GM19467 (cell line): ENCODE measurements at regions not wholly inside any gene's neighbourhood (a gene's known extent, or its start where the extent isn't known, plus 50 kb on each side); places are given as distances from the start of the nearest gene placed in this dataset.

Experiments
- ATAC-seq: cut with Tn5 transposase; IDR thresholded peaks from one replicate; pipeline ENCODE4 v1.9.1; 2021; ENCODE audit warnings: mild to moderate bottlenecking, moderate library complexity; ENCODE audit not compliant: unreplicated experiment

GRCh38 chr16:47973552-47973951, 182.2 kb downstream of the ABCC12 start:
- no peak for ATAC-seq

DNA sequence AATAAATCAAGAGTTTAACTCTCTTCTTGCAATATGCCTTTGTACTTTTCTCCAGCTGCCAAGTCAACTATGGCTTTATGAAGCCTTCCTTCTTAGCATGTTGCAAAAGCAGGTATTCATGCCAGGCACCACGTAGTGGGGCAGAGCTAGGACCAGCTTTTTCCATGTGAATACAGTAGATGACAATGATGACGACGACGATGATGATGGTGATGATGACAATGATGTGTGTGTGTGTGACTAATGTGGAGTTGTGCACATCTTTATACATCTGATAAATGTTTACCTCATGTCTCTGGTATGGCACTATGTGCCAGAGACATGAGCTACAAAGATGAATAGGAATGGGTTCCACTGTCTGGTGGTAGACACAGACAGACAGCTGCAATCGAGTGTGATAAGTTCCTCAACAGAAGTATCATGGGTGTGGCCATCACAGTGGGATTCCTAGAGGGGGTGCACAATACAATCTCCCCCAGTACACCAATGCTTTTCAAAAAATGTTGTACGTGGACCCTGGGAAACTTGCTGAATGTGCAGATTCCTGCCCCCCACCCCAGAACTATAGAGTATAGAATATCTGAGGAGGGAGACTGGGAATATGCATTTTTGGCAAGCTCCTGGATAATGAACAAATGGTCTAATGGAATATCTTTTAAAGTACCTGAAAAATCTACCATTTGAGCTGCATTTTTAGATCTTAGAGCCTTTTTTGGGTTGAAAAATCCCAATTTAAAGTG, 183.4 kb downstream of the ABCC12 start:
- no peak for ATAC-seq

DNA sequence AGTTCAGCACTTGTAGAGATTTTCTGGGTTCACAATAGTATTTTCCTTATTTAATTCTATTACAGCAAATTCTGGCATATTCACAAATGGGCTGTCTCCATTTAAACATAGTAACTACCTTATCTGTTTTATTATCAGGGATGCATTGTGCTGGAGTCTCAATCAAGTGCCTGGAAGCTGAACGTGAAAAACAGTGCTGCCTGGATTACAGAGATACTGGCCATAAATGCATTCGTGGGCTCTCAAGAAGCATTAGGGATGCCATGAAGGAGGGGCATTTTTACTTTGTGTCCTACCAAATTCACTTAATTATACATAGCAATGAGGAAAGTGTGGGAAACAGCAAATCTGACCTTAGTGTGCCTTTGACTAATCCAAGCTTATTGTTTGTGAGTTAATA, 184.6 kb downstream of the ABCC12 start:
- ATAC-seq, result no peak

GRCh38 chr16:47970291-47970931, 185.4 kb downstream of the ABCC12 start:
- ATAC-seq, result no peak

DNA sequence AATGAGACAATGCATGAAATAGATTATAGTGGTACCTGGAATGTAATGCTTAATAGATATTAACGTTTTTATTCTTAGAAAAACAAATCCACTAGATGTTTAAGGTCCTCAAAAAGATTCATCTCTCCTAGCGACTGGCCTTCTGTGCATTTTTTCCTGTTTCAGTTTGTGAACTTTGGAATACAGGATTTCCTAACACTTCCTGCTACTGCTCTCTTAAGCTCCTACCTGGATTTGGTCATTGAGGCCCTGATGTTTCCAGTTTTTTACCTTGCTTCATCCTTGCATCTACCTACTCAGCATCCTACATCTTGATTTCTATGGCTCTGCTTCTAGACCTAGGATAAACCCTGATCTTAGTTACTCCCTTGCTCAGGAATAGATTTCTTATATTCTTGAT, 188.4 kb downstream of the ABCC12 start:
- ATAC-seq, result no peak

- no peak for ATAC-seq
These were observed 189.5 kb downstream of the ABCC12 start for GRCh38 chr16:47966325-47966724.

DNA sequence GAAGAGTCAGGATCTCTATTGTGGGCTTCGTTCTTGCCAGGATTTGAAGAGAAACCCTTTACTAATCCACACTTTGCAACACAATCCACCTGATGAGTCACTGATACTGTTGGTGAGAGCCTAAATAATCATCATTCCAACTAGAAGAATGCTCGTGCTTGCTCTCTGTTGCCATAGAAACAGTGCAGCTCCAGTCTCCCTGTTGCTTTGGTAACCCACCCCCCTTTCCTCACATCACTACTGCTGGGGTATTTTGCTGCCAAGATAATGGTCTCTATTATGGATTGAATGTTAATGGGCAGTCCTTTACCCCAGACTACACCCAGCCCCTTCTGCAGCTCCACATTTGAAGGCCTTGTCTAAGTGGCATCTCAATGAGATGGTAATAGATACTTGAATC, 190.4 kb downstream of the ABCC12 start:
- ATAC-seq, result no peak

- no peak for ATAC-seq
These were observed 197.1 kb downstream of the ABCC12 start for GRCh38 chr16:47958726-47959125.

DNA sequence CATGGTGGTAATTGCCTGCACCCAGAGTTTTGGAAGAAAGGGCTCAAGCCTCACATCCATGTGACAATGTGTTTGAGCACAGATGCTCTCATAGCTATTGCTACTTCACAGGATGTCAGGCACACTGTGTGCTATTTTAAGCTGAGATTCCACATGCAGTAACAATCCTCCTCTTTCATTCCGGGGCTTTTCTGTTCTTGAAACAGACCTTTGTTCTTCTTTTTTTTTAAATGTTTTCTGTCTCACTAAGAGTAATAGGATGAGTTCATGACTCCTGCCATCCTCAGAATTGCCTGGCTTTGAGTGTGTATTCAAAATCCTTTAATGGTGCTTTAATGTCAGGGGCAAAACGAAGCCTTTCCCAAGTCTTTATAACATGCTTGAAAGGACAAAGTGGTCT, 198.9 kb downstream of the ABCC12 start:
- no peak for ATAC-seq

GRCh38 chr16:47949714-47950113, 206.1 kb downstream of the ABCC12 start:
- no peak for ATAC-seq

- ATAC-seq, result no peak
These were observed 206.5 kb downstream of the ABCC12 start for GRCh38 chr16:47949276-47949675.

DNA sequence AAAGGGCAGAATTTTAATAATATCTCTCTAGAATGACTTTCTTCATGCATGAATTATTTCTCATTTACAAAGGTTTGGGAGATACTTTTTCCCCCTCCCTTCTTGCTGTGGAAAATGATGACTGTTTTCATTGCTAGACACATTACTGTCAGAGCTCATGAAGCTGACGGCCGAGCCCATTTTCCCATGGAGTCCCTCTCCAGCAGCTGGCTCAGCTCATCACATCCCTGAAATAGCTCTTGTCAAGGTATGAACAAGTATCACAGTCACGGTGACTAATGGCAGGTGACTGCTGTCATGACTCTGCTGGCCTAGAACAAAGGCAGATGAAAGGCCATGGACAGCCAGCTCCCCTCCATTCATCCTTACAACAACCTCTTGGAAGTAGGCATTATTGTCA, 208.1 kb downstream of the ABCC12 start:
- no peak for ATAC-seq

- no peak for ATAC-seq
These were observed 209.7 kb downstream of the ABCC12 start for GRCh38 chr16:47946092-47946491.

- no peak for ATAC-seq
These were observed 211.2 kb downstream of the ABCC12 start for GRCh38 chr16:47944589-47944988.

DNA sequence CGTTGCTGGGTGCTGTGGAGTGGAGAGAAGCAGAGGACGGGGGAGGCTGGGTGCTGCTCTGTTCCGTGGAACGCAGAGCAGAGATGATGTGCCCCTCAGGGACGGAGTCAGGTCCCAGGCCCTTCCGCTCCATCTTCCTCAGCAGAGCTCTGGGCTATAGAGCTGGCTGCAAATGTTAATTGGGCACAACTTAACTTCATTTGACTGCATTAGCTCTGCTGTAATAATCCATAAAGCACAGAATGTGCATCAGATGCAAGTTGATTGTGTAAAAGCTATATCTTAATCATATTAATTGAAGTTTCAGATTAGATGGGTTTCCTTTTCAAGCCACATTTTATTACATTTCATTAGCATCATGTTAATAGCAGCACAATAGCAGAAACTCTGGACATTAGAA, 212.6 kb downstream of the ABCC12 start:
- ATAC-seq, result no peak

- no peak for ATAC-seq
These were observed 215.3 kb downstream of the ABCC12 start for GRCh38 chr16:47940466-47940865.

DNA sequence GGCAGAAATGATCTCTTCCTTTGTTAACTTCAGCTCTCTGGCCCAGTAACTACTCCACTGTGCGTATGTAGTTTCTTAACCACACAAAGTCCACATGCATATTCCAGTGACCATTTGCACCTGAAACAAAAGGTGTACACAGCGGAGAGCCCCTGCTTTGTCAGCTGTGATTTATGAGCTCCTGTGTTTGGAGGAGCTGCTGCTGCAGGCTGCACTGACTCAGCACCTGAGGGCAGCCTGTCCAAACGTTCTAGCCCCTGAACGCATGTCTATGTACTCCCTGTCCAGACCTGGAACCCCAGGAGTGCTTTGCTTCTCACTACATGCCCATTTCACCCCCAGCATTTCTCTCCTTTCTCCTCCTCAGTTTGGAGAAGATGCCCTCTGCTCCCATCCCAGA, 216.1 kb downstream of the ABCC12 start:
- no peak for ATAC-seq

DNA sequence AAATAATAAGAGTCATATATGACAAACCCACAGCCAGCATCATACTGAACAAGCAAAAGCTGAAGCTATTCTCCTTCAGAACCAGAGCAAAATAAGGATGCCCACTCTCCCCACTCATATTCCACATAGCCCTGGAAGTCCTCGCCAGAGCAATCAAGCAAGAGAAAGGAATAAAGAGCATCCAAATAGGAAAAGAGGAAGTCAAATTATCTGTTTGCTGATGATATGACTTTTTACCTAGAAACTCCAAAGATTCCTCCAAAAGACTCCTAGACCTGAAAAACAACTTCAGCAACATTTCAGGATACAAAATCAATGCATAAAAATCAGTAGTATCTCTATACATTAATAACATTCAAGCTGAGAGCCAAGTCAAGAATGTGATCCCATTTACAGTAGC, 217.5 kb downstream of the ABCC12 start:
- ATAC-seq, result no peak

- no peak for ATAC-seq
These were observed 227.8 kb downstream of the ABCC12 start for GRCh38 chr16:47928008-47928407.

DNA sequence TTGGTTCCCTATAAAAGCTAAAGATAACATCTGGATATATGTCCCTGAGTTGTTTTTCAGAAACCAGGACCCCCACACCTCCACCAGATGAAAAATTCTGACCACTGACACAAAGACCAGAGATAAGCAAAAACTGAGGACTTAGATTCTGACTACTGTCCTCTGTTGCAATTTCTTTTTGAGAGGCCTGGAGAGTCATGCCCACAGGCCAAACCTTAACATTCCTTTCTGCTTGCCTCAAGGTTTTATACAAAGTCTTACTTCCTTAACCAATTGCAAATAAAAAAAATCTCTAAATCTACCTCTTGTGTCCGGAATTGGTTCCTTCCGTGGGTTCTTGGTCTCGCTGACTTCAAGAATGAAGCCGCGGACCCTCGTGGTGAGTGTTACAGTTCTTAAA, 228.5 kb downstream of the ABCC12 start:
- no peak for ATAC-seq

DNA sequence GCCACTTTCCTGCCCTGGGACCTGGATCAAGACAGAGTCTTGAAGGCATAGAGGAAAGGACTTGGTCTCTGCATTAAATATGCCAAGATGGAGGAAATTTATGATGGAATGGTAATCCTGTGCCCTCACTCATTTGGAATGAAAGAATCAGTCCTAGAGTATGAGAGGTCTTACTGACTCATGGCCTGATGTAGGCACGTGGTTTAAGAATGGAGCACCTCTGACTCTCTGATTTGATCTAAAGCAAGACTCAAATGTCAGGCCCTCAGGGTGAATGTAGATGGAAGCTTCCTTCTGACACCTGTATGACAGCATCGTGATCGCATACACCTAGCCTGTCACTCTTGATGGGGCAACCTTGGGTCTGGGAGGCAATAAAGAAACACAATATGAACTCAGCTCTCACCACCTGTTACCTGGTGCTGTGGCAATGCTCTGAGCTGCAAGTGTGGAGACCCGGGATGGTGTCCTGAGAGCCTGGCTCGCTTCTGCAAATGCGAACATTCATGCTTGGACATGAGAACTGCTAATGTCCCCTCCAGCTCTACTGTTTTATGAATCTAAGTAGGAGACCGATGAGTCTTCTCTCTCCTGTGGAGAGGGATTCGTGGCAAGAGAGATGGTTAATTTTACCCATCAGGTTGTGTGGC, 229.9 kb downstream of the ABCC12 start:
- no peak for ATAC-seq

GRCh38 chr16:47924950-47925349, 230.8 kb downstream of the ABCC12 start:
- no peak for ATAC-seq
